OCI-LY7 (cell line): ENCODE measurements at regions not wholly inside any gene's neighbourhood (a gene's known extent, or its start where the extent isn't known, plus 50 kb on each side); places are given as distances from the start of the nearest gene placed in this dataset.

Source experiments
- BruUV-seq: library from RNA; stranded (reverse); fragments of 400-500 nt; replicated peaks from 2 replicates; lab custom pipeline; 2021; lab: Mats Ljungman, UMichigan
- CTCF ChIA-PET: fragments of 300-600 bp; sonication (Branson Sonifier 250); formaldehyde crosslinking; loops from one replicate; lab custom pipeline; 2022; ENCODE audit warnings: antibody characterized with exemption; ENCODE audit not compliant: unreplicated experiment; lab: Charles Lee
- POLR2A ChIA-PET: fragments of 300-600 bp; sonication (Branson Sonifier 250); formaldehyde crosslinking; loops from one replicate; lab custom pipeline; 2022; ENCODE audit warnings: antibody characterized with exemption; lab: Charles Lee
- DNase-seq: peaks from one replicate; pipeline ENCODE4 v3.0.0-alpha.2; 2015; ENCODE audit warnings: low spot score
- H2AFZ ChIP-seq: fragments of 200-600 bp; sonication (generic), shearing (Covaris generic); 2 replicates; pipeline ENCODE4 v1.6.1; 2014; ENCODE audit warnings: mild to moderate bottlenecking, antibody characterized with exemption, low read length, moderate library complexity
- H3K27ac ChIP-seq: fragments of 200-600 bp; sonication (generic); 2 replicates; pipeline ENCODE4 v1.5.1; 2014; ENCODE audit warnings: mixed run types, low read depth, mild to moderate bottlenecking, moderate library complexity, low read length, inconsistent platforms; ENCODE audit not compliant: poor library complexity, severe bottlenecking
- H3K36me3 ChIP-seq: fragments of 200-600 bp; sonication (generic); 2 replicates; pipeline ENCODE4 v1.6.1; 2014; ENCODE audit warnings: mild to moderate bottlenecking, antibody characterized with exemption, low read length, moderate library complexity, mixed read lengths; ENCODE audit not compliant: insufficient read depth
- H3K4me1 ChIP-seq: fragments of 200-600 bp; sonication (generic); 2 replicates; pipeline ENCODE4 v1.5.1; 2014; ENCODE audit warnings: mild to moderate bottlenecking, low read length; ENCODE audit not compliant: insufficient read depth, poor library complexity, severe bottlenecking
- H3K4me2 ChIP-seq: fragments of 200-600 bp; sonication (generic); 2 replicates; pipeline ENCODE4 v1.6.1; 2014; ENCODE audit warnings: mild to moderate bottlenecking, low read length
- H3K4me3 ChIP-seq: fragments of 200-600 bp; sonication (generic); 2 replicates; pipeline ENCODE4 v1.5.1; 2014; ENCODE audit warnings: mild to moderate bottlenecking, low read depth, low read length; ENCODE audit not compliant: poor library complexity, severe bottlenecking
- H3K79me2 ChIP-seq: fragments of 200-600 bp; sonication (generic); 2 replicates; pipeline ENCODE4 v1.6.1; 2016; ENCODE audit warnings: low read depth, mild to moderate bottlenecking, low read length, moderate library complexity, mixed read lengths; ENCODE audit not compliant: insufficient read depth
- H3K9me2 ChIP-seq: fragments of 200-600 bp; sonication (generic); 2 replicates; pipeline ENCODE4 v1.6.1; 2016; ENCODE audit warnings: mild to moderate bottlenecking, low read length, mixed read lengths; ENCODE audit not compliant: insufficient read depth
- H3K9me3 ChIP-seq: fragments of 200-600 bp; sonication (generic); 2 replicates; pipeline ENCODE4 v1.6.1; 2014; ENCODE audit warnings: mild to moderate bottlenecking, mixed run types, low read length, mixed read lengths
- H4K20me1 ChIP-seq: fragments of 200-600 bp; sonication (generic); 2 replicates; pipeline ENCODE4 v1.6.1; 2014; ENCODE audit warnings: mild to moderate bottlenecking, antibody characterized with exemption, low read length, moderate library complexity, mixed read lengths; ENCODE audit not compliant: insufficient read depth
- EZH2phosphoT487 ChIP-seq: fragments of 200-600 bp; sonication (generic); IDR thresholded peaks from 2 replicates; pipeline ENCODE4 v1.6.1; 2018; ENCODE audit warnings: low read depth, borderline replicate concordance, mild to moderate bottlenecking, mixed run types, antibody characterized with exemption, low read length, moderate library complexity, mixed read lengths
- intact Hi-C: fragments of 100-400 bp; cut with micrococcal nuclease; formaldehyde crosslinking; loops from one replicate; pipeline ENCODE4 v1.10.0; 2022; ENCODE audit not compliant: unreplicated experiment
- TF ChIP-seq, protein P1 (sequence below): fragments of 200-600 bp; sonication (generic); conservative IDR thresholded peaks from 2 replicates; pipeline ENCODE4 v1.5.1; 2014; ENCODE audit warnings: mild to moderate bottlenecking, antibody characterized with exemption, low read length, moderate library complexity, mixed read lengths

DNA sequence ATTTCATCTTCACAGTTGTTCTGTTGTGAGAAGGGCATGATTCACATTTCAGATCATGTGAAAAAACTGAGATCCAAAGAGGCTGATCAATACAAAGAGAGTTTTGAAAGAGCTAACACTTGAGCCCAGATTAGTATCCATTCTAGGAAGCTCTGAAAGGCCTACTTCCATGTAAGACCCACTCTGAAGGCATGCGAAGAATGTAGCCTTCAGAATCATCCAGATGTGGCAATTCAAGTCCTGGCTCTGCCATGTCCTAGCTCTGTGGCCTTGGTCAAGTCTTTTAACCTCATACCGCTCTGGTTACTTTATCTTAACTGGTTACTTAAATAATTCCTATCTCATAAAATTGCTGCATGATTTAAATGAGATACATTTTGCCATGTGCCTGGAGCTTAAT is 111.1 kb downstream of the FZD1 start:
- H3K79me2 ChIP-seq = no peaks in the 10 kb centered on the region
- no peak overlapping the region for H3K27ac ChIP-seq
- CTCF ChIA-PET = no interaction called here
- no peaks in the 10 kb centered on the region for H4K20me1 ChIP-seq
- POLR2A ChIA-PET = no interaction called here
- intact Hi-C loops = no loop called here
- no peak overlapping the region for H3K4me3 ChIP-seq
- no peaks in the 10 kb centered on the region for H3K9me2 ChIP-seq
- H3K36me3 ChIP-seq = no peaks in the 10 kb centered on the region
- no peaks in the 10 kb centered on the region for H3K4me1 ChIP-seq
- DNase-seq = no peak
- no peaks in the 10 kb centered on the region for H3K9me3 ChIP-seq
- no peak overlapping the region for H2AFZ ChIP-seq
- no TSS peak for BruUV-seq
- no peak for TF ChIP-seq EZH2phosphoT487
- TF ChIP-seq, protein P1, sequence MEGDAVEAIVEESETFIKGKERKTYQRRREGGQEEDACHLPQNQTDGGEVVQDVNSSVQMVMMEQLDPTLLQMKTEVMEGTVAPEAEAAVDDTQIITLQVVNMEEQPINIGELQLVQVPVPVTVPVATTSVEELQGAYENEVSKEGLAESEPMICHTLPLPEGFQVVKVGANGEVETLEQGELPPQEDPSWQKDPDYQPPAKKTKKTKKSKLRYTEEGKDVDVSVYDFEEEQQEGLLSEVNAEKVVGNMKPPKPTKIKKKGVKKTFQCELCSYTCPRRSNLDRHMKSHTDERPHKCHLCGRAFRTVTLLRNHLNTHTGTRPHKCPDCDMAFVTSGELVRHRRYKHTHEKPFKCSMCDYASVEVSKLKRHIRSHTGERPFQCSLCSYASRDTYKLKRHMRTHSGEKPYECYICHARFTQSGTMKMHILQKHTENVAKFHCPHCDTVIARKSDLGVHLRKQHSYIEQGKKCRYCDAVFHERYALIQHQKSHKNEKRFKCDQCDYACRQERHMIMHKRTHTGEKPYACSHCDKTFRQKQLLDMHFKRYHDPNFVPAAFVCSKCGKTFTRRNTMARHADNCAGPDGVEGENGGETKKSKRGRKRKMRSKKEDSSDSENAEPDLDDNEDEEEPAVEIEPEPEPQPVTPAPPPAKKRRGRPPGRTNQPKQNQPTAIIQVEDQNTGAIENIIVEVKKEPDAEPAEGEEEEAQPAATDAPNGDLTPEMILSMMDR = no peak
- no peak overlapping the region for H3K4me2 ChIP-seq

DNA sequence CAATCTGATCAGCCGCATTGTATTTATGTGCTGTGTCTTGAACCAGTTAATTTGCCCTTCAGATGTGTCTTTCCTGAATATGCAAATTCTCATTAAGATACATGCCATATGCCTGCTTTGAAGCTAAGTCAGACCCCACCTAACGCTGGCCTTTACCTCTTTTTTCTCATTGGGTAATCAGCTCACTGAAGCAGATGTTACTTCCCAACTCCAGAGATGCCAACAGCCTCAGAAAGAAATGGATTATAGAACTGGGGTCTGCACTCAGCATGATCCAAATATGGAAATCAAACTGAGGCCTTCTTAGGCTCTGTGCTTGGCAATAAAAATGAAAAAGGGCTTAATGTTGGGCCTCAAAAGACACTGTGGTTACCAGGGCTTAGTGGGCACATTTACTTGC is 113.9 kb downstream of the FZD1 start:
- Histone ChIP-seq H3K36me3 (no peaks in the 10 kb centered on the region), H3K9me2 (no peaks in the 10 kb centered on the region), H3K4me1 (no peaks in the 10 kb centered on the region), H3K4me2 (no peak overlapping the region), H2AFZ (no peak overlapping the region), H3K4me3 (no peak overlapping the region), H3K9me3 (no peaks in the 10 kb centered on the region), H3K27ac (no peak overlapping the region), H4K20me1 (no peaks in the 10 kb centered on the region), H3K79me2 (no peaks in the 10 kb centered on the region)
- DNase-seq = no peak
- intact Hi-C loops = no loop called here
- ChIA-PET CTCF (no interaction called here), POLR2A (no interaction called here)
- no TSS peak for BruUV-seq
- no peak for TF ChIP-seq EZH2phosphoT487
- TF ChIP-seq, protein P1 = no peak

DNA sequence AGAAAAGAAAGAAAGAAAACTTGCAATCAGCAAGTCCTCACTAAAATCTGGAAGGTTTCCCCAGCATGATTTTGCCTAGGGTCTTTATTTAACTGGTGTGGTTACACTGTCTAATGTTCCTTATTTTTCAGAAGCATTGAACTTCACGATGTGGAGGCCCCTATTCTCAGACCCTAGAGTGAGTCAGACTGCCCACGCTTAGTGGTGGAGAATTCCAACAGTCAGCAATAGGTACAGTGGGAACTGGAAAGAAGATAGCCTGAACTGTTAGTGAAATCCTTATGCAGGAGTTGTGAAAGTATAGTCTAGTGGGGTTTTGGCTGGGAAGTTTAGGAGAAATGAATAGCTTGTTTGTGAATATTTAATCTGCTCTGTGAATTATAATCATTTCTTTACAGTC is 115.0 kb downstream of the FZD1 start:
- Histone ChIP-seq H3K9me2 (no peaks in the 10 kb centered on the region), H4K20me1 (no peaks in the 10 kb centered on the region), H3K4me3 (no peak overlapping the region), H3K4me1 (no peaks in the 10 kb centered on the region), H2AFZ (no peak overlapping the region), H3K9me3 (no peaks in the 10 kb centered on the region), H3K27ac (no peak overlapping the region), H3K36me3 (no peaks in the 10 kb centered on the region), H3K4me2 (no peak overlapping the region), H3K79me2 (no peaks in the 10 kb centered on the region)
- POLR2A ChIA-PET = interaction anchor here (0.7 kb wide), 1 partner anchor 908 kb away, joined by 3 read pairs; no protein-coding TSS in a partner anchor
- CTCF ChIA-PET = no interaction called here
- no TSS peak for BruUV-seq
- TF ChIP-seq, protein P1 = no peak
- no peak for TF ChIP-seq EZH2phosphoT487
- intact Hi-C loops = no loop called here
- no peak for DNase-seq
